Ovary (tissue), 7 donors: ENCODE measurements at regions not wholly inside any gene's neighbourhood (a gene's known extent, or its start where the extent isn't known, plus 50 kb on each side); places are given as distances from the start of the nearest gene placed in this dataset.

ENCODE experiments used
- DNase-seq, 5 donors: peaks; one replicate each; pipeline ENCODE4 v3.0.0-alpha.2; 2019 to 2020
- H3K27ac ChIP-seq, 2 donors: fragments of 200-600 bp; one replicate each; pipeline versions ENCODE4 v1.5.1 to v1.8.0; 2019 to 2022
- H3K27me3 ChIP-seq: fragments of 200-600 bp; one replicate; pipeline ENCODE4 v1.8.0; 2022
- H3K36me3 ChIP-seq: fragments of 200-600 bp; sonication (generic); one replicate; pipeline ENCODE4 v1.5.1; 2019
- H3K4me1 ChIP-seq: one replicate; pipeline ENCODE4 v1.8.1; 2013; ENCODE audit warnings: mild to moderate bottlenecking, moderate library complexity; ENCODE audit not compliant: insufficient read depth
- H3K4me3 ChIP-seq: fragments of 200-600 bp; sonication (generic); one replicate; pipeline ENCODE4 v1.5.1; 2017
- H3K9me3 ChIP-seq, 2 donors: fragments of 200-600 bp in 1 of 2; sonication (generic) in 1 of 2; one replicate each; pipeline versions ENCODE4 v1.5.1 to v1.8.1; 2013 to 2019; ENCODE audit warnings: mild to moderate bottlenecking in 1 of 2, moderate library complexity in 1 of 2
- CTCF ChIP-seq, 3 donors: fragments of 450-650 bp in 2 of 3; fragments of 200-600 bp in 1 of 3; IDR thresholded peaks; one replicate each; pipeline versions ENCODE4 v1.5.1 to v1.8.0; 2016 to 2022; ENCODE audit warnings: antibody characterized with exemption in 3 of 3, mild to moderate bottlenecking in 1 of 3
- EP300 ChIP-seq: sonication (generic); formaldehyde crosslinking; IDR thresholded peaks from one replicate; pipeline ENCODE4 v1.6.1; 2017; ENCODE audit warnings: antibody characterized with exemption
- POLR2A ChIP-seq: fragments of 450-650 bp; IDR thresholded peaks from one replicate; pipeline ENCODE4 v1.6.1; 2017; ENCODE audit warnings: antibody characterized with exemption, mild to moderate bottlenecking, moderate library complexity
- WGBS, 3 donors: extraction: QIAGEN DNeasy Blood & Tissue Kit in 1 of 3; methylation state at CpG; one replicate each; pipeline versions ENCODE4 v1.1.5 to v1.1.7; 2013 to 2017; 5-methylcytosine and 5-hydroxymethylcytosine counted together
- intact Hi-C, 4 donors: fragments of 100-400 bp; cut with DNase I; formaldehyde crosslinking; loops; one replicate each; pipeline versions ENCODE4 v1.11.0 to v1.15.1; 2022 to 2023
- donor health status: DM: no; HTN: no; CAD: no; lungs with moderate emphysema.
- donor health status: DM: no; HTN: no; CAD: no.
- donor health status: Bipolar disorder and iron deficiency.
- donor health status: DM: no; HTN: no; CAD: no.
- donor health status: DM: yes; HTN: yes; CAD: no.

GRCh38 chr1:172957491-172957890 lies 93.2 kb downstream of the TNFSF18 start:
- DNase-seq = no peak
- no peaks in the 10 kb centered on the region for H3K36me3 ChIP-seq
- intact Hi-C loops = no loop called here
- H3K9me3 ChIP-seq = no peaks in the 10 kb centered on the region
- no peaks in the 10 kb centered on the region for H3K27me3 ChIP-seq
- H3K4me3 ChIP-seq = no peak overlapping the region
- TF ChIP-seq CTCF (IDR thresholded peaks at IDR 0.05) (no peak), POLR2A (no peak), EP300 (no peak)
- H3K27ac ChIP-seq = no peak overlapping the region
- H3K4me1 ChIP-seq = peaks cover 3% of the 10 kb centered on the region

GRCh38 chr1:172959571-172959970 lies 91.2 kb downstream of the TNFSF18 start:
- Histone ChIP-seq H3K4me1 (peaks cover 3% of the 10 kb centered on the region), H3K9me3 (no peaks in the 10 kb centered on the region), H3K36me3 (no peaks in the 10 kb centered on the region), H3K4me3 (no peak overlapping the region), H3K27me3 (no peaks in the 10 kb centered on the region), H3K27ac (no peak overlapping the region)
- DNase-seq = no peak
- WGBS, 3 donors = 84 to 89% (median 85%) methylated on average over 2 of the region's 2 CpGs
- no peak for TF ChIP-seq CTCF (IDR thresholded peaks at IDR 0.05)
- TF ChIP-seq POLR2A = no peak
- TF ChIP-seq EP300 = no peak
- intact Hi-C loops = no loop called here

- Histone ChIP-seq H3K9me3 (no peaks in the 10 kb centered on the region), H3K4me3 (no peak overlapping the region), H3K27ac (no peak overlapping the region), H3K36me3 (no peaks in the 10 kb centered on the region), H3K27me3 (no peaks in the 10 kb centered on the region), H3K4me1 (peaks cover 3% of the 10 kb centered on the region)
- no peak for DNase-seq
- no peak for TF ChIP-seq POLR2A
- TF ChIP-seq CTCF (IDR thresholded peaks at IDR 0.05) = no peak
- TF ChIP-seq EP300 = no peak
- WGBS, 3 donors = 47 to 77% (median 73%) methylated on average over 3 of the region's 3 CpGs
- intact Hi-C loops = no loop called here
Measured at GRCh38 chr1:172960019-172960418, 90.7 kb downstream of the TNFSF18 start.

GRCh38 chr1:172960454-172961208 lies 90.1 kb downstream of the TNFSF18 start:
- intact Hi-C loops = no loop called here

More at GRCh38 chr1:172960454-172961208, 90.1 kb downstream of the TNFSF18 start:
- H3K27ac ChIP-seq = no peak overlapping the region
- no peaks in the 10 kb centered on the region for H3K36me3 ChIP-seq
- no peaks in the 10 kb centered on the region for H3K27me3 ChIP-seq
- 39 to 48% (median 43%) methylated on average over 5 of the region's 5 CpGs for WGBS, 3 donors
- DNase-seq = no peak
- H3K4me3 ChIP-seq = no peak overlapping the region
- no peaks in the 10 kb centered on the region for H3K9me3 ChIP-seq
- TF ChIP-seq CTCF (IDR thresholded peaks at IDR 0.05) (no peak), POLR2A (no peak), EP300 (no peak)
- H3K4me1 ChIP-seq = peaks cover 3% of the 10 kb centered on the region
